DND-41 (cell line): ENCODE measurements at regions not wholly inside any gene's neighbourhood (a gene's known extent, or its start where the extent isn't known, plus 50 kb on each side); places are given as distances from the start of the nearest gene placed in this dataset.
A peak's percentile ranks its signal among the peaks of the same experiment; 100 is the strongest.
"Not testable (repeated sequence)": the region's sequence is repeated elsewhere in the genome, so short reads cannot be mapped to it uniquely, and the experiment has no call there.

Experiments
- ATAC-seq: fragments of 200-7000 bp; cut with Tn5 transposase; 3 replicates; pipeline ENCODE4 v1.9.1; 2021; ENCODE audit warnings: low read depth; ENCODE audit not compliant: insufficient read depth
- DNase-seq: peaks from one replicate; pipeline ENCODE4 v3.0.0-alpha.2; 2020
- H2AFZ ChIP-seq: 2 replicates; pipeline ENCODE4 v1.6.0; 2012; ENCODE audit warnings: low read depth, low read length
- H3K27ac ChIP-seq: 2 replicates; pipeline ENCODE4 v1.5.1; 2012; ENCODE audit warnings: low read length, inconsistent platforms
- H3K27me3 ChIP-seq: fragments of 200-600 bp; sonication (generic); 2 replicates; pipeline ENCODE4 v1.6.0; 2012; ENCODE audit warnings: low read length, mild to moderate bottlenecking, inconsistent platforms; ENCODE audit not compliant: insufficient read depth, poor library complexity
- H3K36me3 ChIP-seq: 2 replicates; pipeline ENCODE4 v1.5.1; 2012; ENCODE audit warnings: low read length, inconsistent platforms; ENCODE audit not compliant: insufficient read depth
- H3K4me1 ChIP-seq: 2 replicates; pipeline ENCODE4 v1.5.1; 2012; ENCODE audit warnings: mild to moderate bottlenecking, low read length; ENCODE audit not compliant: insufficient read depth
- H3K4me2 ChIP-seq: 2 replicates; pipeline ENCODE4 v1.6.0; 2012; ENCODE audit warnings: mild to moderate bottlenecking, moderate library complexity, low read length, inconsistent platforms; ENCODE audit not compliant: insufficient read depth
- H3K4me3 ChIP-seq, 2 experiments: fragments of 200-600 bp in 1 of 2; shearing (Covaris generic) in 1 of 2; 2 replicates each; pipeline ENCODE4 v1.5.1; 2012 to 2016; ENCODE audit warnings: inconsistent platforms in 2 of 2, low read length in 2 of 2, mild to moderate bottlenecking in 2 of 2, low read depth in 1 of 2, moderate library complexity in 1 of 2
- H3K79me2 ChIP-seq: 2 replicates; pipeline ENCODE4 v1.6.0; 2012; ENCODE audit warnings: low read length, inconsistent platforms; ENCODE audit not compliant: insufficient read depth
- H3K9ac ChIP-seq: 2 replicates; pipeline ENCODE4 v1.6.0; 2012; ENCODE audit warnings: low read depth, mild to moderate bottlenecking, inconsistent platforms, low read length, moderate library complexity
- H3K9me3 ChIP-seq: 2 replicates; pipeline ENCODE4 v1.5.1; 2012; ENCODE audit warnings: low read length, moderate library complexity, mild to moderate bottlenecking, inconsistent platforms; ENCODE audit not compliant: insufficient read depth, severe bottlenecking
- H4K20me1 ChIP-seq: 2 replicates; pipeline ENCODE4 v1.6.0; 2012; ENCODE audit warnings: low read length; ENCODE audit not compliant: insufficient read depth
- CTCF ChIP-seq: IDR thresholded peaks from 2 replicates; pipeline ENCODE4 v1.5.1; 2012; ENCODE audit warnings: borderline replicate concordance, low read length, moderate library complexity, mild to moderate bottlenecking; ENCODE audit not compliant: poor library complexity, severe bottlenecking; ENCODE audit errors: extremely low read depth
- EZH2 ChIP-seq: IDR thresholded peaks from 3 replicates; pipeline ENCODE4 v1.6.1; 2012; ENCODE audit warnings: borderline replicate concordance, low read depth, mild to moderate bottlenecking, moderate library complexity, low read length, inconsistent platforms; ENCODE audit not compliant: severe bottlenecking

GRCh38 chr3:159882790-159883779 lies 105.5 kb upstream of the IL12A start:
- H3K27me3 ChIP-seq = peaks cover 10% of the 10 kb centered on the region
- no peaks in the 10 kb centered on the region for H3K4me1 ChIP-seq
- no peaks in the 10 kb centered on the region for H4K20me1 ChIP-seq
- H3K4me3 ChIP-seq = no peak overlapping the region
- no peak overlapping the region for H3K27ac ChIP-seq
- no peak overlapping the region for H2AFZ ChIP-seq
- no peak for ATAC-seq
- no peak for DNase-seq
- no peaks in the 10 kb centered on the region for H3K36me3 ChIP-seq
- no peaks in the 10 kb centered on the region for H3K9me3 ChIP-seq
- no peaks in the 10 kb centered on the region for H3K79me2 ChIP-seq
- H3K4me2 ChIP-seq = no peak overlapping the region
- no peak overlapping the region for H3K9ac ChIP-seq
- TF ChIP-seq EZH2 (no peak), CTCF (no peak)

- Histone ChIP-seq H3K9me3 (no peaks in the 10 kb centered on the region), H3K4me2 (no peak overlapping the region), H3K27me3 (peaks cover 10% of the 10 kb centered on the region), H4K20me1 (no peaks in the 10 kb centered on the region), H3K79me2 (no peaks in the 10 kb centered on the region), H3K4me1 (no peaks in the 10 kb centered on the region), H3K4me3 (no peak overlapping the region), H3K9ac (no peak overlapping the region), H2AFZ (no peak overlapping the region), H3K36me3 (no peaks in the 10 kb centered on the region), H3K27ac (no peak overlapping the region)
- no peak for DNase-seq
- TF ChIP-seq EZH2 = no peak
- peak; percentile 67 for TF ChIP-seq CTCF
- peak; percentile 69 for ATAC-seq
Measured at GRCh38 chr3:159884661-159885402, 103.8 kb upstream of the IL12A start.

- no peak overlapping the region for H3K4me3 ChIP-seq
- no peaks in the 10 kb centered on the region for H3K36me3 ChIP-seq
- ATAC-seq (no peak), DNase-seq (no peak)
- no peak overlapping the region for H3K9ac ChIP-seq
- no peak overlapping the region for H2AFZ ChIP-seq
- no peaks in the 10 kb centered on the region for H3K9me3 ChIP-seq
- no peaks in the 10 kb centered on the region for H3K4me1 ChIP-seq
- no peaks in the 10 kb centered on the region for H3K79me2 ChIP-seq
- TF ChIP-seq EZH2 (no peak), CTCF (no peak)
- peaks cover 7% of the 10 kb centered on the region for H3K27me3 ChIP-seq
- no peaks in the 10 kb centered on the region for H4K20me1 ChIP-seq
- H3K27ac ChIP-seq = no peak overlapping the region
- no peak overlapping the region for H3K4me2 ChIP-seq
Measured at GRCh38 chr3:159886050-159886449, 102.6 kb upstream of the IL12A start.

GRCh38 chr3:159886530-159886929 lies 102.1 kb upstream of the IL12A start:
- H4K20me1 ChIP-seq, H3K4me3 ChIP-seq, H3K36me3 ChIP-seq, H2AFZ ChIP-seq, H3K27me3 ChIP-seq, ATAC-seq, DNase-seq, H3K4me1 ChIP-seq, H3K9me3 ChIP-seq, H3K9ac ChIP-seq, H3K27ac ChIP-seq, H3K4me2 ChIP-seq, H3K79me2 ChIP-seq: not testable (repeated sequence)
